HUDEP-2 (cell line): ENCODE measurements at regions not wholly inside any gene's neighbourhood (a gene's known extent, or its start where the extent isn't known, plus 50 kb on each side); places are given as distances from the start of the nearest gene placed in this dataset.

Experiments used
- DNase-seq, 76 experiments: peaks; one replicate each; lab custom pipeline; 2025; ENCODE audit not compliant: unreplicated experiment in 76 of 76; lab: John Stamatoyannopoulos, UW

DNA sequence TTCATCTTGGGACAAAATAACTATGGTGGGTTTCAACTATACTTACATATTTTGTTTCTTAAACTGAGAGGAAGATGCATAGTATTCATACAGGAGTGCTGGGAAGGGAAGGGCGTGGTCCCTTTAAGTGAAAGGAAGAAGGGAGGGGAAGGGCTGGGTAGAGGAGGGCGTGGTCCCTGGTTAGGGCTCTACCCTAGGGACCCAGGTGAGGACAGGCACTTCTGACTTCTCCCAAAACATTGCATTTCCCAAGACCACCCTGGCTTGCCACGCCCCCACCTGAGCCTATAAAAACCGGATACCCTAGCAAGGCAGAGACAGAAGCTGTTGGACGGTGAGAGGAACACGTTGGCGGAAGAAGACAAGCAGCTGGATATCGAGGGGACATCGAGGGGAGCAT, 157.6 kb upstream of the PLXNA4 start:
- DNase-seq, result no peak

DNA sequence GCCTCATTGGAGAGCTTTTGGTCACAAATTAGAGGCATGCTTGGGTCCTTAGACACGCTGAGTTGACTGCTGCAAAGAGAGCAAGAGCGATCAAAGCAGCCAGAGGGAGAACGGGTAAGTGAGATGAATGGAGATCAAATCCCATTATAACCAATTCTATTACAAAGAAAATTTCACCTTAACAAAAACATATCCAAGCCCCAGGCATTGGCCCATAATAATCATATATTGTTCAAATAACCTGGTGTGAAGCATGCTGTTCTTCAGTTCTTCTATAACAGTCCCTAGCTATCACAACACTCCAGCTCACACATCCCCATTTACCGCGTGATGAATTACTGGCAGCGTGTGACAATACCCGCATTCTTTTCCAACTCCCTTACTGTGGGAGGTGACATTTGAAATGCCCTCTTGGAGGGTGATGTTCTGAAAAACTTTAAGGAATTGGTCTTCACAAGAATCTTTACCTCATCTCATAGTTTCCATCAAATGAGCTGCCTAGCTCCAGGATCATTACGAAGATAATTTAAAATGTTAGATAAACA, 156.1 kb upstream of the PLXNA4 start:
- DNase-seq, result no peak

GRCh38 chr7:132730105-132730504, 153.8 kb upstream of the PLXNA4 start:
- no peak for DNase-seq

DNA sequence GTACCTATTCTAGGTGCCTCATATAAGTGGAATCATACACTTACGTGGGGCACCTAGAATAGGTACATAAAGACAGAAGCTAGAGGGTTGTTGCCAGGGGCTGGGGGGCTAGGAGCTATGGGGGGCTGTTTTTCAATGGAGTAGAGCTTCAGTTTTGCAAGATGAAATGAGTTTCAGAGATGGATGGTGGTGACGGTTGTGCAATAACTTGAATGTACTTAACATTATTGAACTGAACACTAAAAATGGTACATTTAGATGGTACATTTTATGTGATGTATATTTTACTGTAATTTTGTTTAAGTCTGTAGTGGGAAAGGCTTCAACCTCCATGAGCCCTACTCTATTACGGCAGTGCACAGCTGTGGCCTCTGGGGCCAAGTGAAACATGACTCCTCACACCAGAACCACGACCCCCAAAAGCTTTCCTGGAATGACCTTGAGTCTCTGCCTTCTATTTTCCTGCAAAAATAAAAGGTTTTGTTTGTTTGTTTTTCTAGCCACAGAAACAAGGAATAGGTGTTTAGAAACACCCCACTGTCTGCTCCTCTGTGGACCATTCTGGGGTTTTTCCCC, 147.3 kb upstream of the PLXNA4 start:
- DNase-seq, result no peak

- DNase-seq, result no peak
These were observed 144.6 kb upstream of the PLXNA4 start for GRCh38 chr7:132720835-132721234.

GRCh38 chr7:132713893-132714292, 137.6 kb upstream of the PLXNA4 start:
- no peak for DNase-seq

DNA sequence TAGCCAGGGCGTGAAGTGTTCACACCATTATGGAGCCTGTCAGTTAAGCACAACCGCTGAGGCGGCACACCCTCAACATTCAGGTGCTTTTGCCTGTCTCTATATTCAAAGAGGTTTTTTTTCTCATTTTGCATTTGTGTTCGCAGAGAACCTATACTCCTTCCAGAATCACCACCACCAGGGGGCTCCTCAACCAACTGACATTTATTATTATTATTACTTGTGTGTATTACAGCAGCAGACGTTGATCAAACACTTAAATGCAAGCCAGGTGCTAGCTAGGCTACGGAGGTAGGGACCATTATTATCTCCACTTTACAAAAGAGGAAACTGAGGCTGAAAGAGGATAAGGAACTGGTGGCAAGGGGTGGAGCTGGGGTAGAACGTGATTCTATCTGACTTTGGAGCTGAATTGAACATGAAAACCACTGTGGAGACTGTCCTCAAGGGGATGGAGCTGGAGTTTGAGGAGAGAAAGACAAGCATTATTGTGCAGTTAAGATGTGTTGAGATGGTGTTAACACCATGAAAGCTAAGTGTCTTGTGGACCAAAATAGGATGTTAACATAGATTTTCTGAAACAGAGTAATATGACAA, 133.8 kb upstream of the PLXNA4 start:
- peak in 22 of 76 experiments; percentile 1 to 27 (median 8) for DNase-seq

DNA sequence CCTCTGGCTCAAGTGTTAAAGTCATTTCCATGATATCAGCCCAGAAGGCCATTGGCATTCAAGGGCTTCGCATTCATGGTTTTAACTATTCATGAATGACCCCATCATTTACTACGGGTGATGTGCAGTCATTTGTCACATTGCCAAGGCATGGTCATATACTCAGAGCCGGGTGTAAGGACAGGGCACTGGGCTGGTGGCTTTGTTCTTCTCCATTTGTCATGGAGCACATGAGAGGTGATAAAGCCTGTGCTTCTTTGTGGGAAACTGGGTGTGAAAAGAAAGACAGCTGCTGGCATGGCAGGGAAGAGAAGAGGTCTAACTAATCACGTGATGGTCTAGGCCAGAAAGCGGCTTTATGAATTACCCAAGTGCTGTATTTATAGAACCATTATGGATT, 132.2 kb upstream of the PLXNA4 start:
- DNase-seq, result no peak

DNA sequence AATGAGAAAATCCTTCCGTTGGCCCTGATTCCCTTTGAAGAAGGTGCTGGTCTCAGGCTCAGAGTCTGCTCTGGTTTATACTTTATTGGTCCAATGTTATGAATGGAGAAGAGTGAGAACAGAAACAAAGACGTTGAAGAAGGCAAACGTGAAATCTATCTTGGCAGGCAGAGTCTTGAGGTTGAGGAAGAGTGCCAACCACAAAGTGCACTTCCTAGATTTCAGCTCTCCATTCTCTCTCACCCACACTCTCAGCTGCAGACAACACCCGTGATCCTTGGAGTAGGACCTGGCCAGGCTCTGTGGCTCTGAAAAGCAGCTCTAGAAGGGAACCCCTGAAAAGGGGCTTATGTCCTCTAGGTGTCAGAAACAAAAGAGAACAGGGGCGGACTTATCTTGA, 128.9 kb upstream of the PLXNA4 start:
- no peak for DNase-seq

DNA sequence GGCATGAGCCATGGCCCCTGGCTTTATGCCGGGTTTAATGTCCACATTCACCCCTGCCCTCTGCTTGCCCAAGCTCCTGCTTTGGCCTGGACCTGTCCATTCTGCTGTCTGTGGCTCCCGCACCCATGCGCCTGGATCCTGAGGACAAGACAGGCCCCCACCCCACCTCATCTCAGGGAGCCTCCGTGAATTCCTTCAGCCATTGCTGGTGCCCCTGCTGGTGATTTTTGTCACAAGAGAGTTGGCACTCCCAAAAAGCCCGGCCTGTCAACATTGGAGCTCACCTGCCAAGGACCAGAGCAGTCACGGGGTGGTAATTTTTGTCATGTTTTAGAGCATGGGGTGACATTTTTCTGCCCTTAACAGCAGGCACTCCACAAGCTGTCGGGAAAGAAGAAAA, 127.5 kb upstream of the PLXNA4 start:
- DNase-seq, result no peak

- DNase-seq, result no peak
These were observed 120.7 kb upstream of the PLXNA4 start for GRCh38 chr7:132697003-132697402.

- no peak for DNase-seq
These were observed 120.1 kb upstream of the PLXNA4 start for GRCh38 chr7:132696332-132696731.

DNA sequence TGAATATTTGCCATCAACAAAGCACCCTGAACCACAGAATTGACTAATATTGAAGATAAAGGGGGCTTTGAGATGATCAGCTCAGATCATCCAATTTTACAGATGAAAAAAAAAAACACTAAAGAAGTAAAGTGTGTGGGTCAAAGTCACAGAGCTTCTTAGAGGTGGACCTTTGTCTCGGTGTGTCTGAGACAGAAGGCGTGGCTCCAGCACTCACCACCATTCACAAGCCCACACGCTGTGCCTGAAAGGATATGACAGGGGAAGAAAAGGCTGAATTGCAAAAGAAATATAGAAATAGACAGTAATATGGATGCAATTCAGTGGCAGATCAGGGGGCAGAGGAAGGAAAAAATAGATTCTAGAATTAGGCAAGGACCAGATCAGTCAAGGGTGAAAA, 114.9 kb upstream of the PLXNA4 start:
- DNase-seq, result no peak

GRCh38 chr7:132690174-132690573, 113.9 kb upstream of the PLXNA4 start:
- no peak for DNase-seq

GRCh38 chr7:132687981-132688383, 111.7 kb upstream of the PLXNA4 start:
- no peak for DNase-seq

- DNase-seq, result no peak
These were observed 110.7 kb upstream of the PLXNA4 start for GRCh38 chr7:132687016-132687415.

- no peak for DNase-seq
These were observed 109.0 kb upstream of the PLXNA4 start for GRCh38 chr7:132685277-132685676.

DNA sequence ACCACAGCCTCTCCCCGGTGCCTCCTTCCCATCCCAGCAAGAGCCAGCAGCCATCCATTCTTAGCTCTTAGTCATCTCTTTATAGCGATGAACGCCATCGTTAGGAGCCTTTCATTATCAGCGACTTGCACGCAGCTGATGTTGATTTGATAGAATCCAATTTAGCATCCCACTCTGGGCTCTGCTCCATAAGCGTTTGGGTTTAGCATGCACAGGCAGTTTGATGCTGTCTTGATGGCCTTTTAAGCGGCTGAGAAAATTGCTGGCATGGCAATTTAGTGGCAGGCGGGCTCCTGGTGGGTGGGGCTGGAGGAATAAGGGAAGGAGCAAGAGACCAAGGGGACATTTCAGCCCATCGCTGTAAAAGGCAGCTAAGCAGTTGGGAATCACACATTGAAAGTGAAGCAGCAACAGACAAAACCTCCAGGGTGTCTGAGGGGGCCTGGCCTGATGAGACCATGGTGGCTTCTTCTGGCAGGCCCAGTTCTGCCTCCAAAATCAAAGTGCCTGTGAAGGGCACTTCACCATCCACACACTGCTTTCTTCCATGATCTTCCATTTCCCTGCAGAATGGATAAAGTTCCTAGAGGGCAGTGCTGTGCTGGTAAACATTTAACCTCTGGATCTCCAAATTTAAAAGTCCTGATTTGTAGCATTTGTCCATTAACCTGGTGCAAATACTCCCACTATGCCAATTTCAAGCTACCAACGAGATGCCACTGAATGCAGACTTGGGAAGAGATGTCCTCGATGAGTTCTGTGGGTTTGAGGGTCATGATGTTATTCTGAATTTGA, 107.8 kb upstream of the PLXNA4 start:
- DNase-seq, result no peak

- DNase-seq, result no peak
These were observed 105.7 kb upstream of the PLXNA4 start for GRCh38 chr7:132681951-132682350.

- DNase-seq, result no peak
These were observed 104.3 kb upstream of the PLXNA4 start for GRCh38 chr7:132680590-132680989.

DNA sequence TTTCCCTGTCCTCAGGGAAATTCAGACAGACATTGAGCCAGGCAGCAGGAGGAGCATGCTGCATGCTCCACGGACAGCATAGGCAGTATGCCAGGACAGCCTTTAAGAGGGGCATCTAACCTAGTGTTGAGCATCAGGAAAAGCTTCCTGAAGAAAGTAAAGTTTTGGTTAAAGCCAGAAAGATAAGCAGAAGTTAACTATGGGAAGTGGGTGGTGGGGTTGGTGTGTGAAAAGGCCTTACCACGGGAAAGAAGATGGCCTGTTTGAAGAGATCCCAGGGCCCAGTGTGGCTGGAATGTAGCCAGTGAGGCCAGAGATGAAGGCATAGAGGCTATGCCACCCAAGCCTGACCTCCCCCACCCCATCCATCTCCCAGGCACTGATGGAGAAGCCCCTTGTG, 102.4 kb upstream of the PLXNA4 start:
- DNase-seq, result no peak

DNA sequence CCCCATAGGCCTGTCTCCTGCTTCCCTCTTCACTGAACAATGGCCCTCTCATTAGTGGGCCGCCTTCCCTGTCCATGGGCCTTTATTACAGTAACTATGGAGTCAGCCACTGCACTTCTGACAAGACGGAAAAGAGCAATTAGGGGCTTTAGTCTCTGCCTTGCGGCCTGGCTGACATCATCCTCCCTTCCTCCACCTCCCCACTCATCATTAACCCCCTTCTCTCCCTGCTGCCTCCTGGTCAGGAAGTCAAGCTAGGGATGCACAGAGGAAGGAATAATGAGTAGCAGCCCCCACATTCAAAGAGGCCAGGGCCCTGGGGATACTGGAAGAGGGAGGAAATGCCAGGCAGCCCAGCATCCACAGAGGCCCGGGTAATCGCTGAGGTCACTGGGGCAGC, 101.6 kb upstream of the PLXNA4 start:
- DNase-seq, result no peak
